Activated gamma-delta T cell treated with Interleukin-2 at 50 U/mL for 16 hours (primary cell): ENCODE measurements at regions not wholly inside any gene's neighbourhood (a gene's known extent, or its start where the extent isn't known, plus 50 kb on each side); places are given as distances from the start of the nearest gene placed in this dataset.
"Not testable (repeated sequence)": the region's sequence is repeated elsewhere in the genome, so short reads cannot be mapped to it uniquely, and the experiment has no call there.

Experiments
- DNase-seq: peaks from one replicate; pipeline ENCODE4 v3.0.0-alpha.2; 2020

- no peak for DNase-seq
Observed at GRCh38 chr11:38538866-38539680, 1941.0 kb upstream of the RAG2 start.

DNA sequence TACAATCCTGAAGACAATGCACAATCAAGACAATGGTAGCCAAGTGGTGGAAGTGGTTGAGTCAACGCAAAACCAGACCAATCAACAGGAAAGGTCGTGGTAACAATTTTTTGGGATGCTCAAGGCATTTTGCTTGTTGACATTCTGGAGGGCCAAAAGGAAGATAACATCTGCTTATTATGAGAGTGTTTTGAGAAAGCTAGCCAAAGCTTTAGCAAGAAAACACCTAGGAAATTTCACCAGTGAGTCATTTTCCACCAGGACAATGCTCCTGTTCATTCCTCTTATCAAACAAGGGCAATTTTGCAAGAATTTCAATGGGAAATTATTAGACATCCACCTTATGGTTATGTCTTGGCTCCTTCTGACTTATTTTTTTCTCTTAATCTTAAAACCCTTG is 1932.2 kb upstream of the RAG2 start:
- no peak for DNase-seq

GRCh38 chr11:38524945-38525344 is 1926.9 kb upstream of the RAG2 start:
- DNase-seq, result no peak

- no peak for DNase-seq
Observed at GRCh38 chr11:38517991-38518390, 1920.0 kb upstream of the RAG2 start.

- DNase-seq, result not testable (repeated sequence)
Observed at GRCh38 chr11:38512830-38513229, 1914.8 kb upstream of the RAG2 start.

DNA sequence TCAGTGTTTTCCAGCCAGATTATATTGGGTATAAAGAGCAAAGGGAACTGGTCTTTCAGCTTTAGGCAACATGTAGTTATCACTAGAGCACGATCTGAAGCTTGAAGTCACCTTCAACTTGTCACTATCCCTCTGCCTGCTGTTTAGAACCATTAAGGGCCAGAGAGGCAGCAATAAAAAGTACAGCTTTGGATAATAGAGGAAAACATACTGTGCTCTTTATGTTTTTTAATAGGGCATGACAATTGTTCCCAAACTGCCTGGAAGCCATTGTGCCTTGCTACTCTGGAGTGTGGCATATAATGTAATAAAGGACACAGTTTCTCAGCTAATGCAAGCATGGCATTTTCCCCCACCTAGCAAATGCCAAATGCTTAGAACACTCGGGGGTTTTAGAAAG is 1912.0 kb upstream of the RAG2 start:
- no peak for DNase-seq

DNA sequence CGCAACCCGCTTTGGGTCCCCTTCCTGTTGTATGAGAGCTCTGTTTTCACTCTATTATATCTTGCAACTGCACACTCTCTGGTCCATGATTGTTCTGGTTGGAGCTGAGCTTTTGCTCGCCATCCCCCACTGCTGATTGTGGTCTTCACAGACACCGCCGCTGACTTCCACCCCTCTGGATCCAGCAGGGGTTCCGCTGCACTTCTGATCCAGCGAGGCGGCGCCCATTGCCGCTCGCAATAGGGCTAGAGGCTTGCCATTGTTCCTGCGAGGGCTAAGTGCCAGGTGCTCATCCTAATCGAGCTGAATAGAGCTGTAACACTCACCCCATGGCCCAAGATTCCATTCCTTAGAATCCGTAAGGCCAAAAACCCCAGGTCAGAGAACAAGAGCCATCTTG is 1905.8 kb upstream of the RAG2 start:
- DNase-seq, result no peak

DNA sequence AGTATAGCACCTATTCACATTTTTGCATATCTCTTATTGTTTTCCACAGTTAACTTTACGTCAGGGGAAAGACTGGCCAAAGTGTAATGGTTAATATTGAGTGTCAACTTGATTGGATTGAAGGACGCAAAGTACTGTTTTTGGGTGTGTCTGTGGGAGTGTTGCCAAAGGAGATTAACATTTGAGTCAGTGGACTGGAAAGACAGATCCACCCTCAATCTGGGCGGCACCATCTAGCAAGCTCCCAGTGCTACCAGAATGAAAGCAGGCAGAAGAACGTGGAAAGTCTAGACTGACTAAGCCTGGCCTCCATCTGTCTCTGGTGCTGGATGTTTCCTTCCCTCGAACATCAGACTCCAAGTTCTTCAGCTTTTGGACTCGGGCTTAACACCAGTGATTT is 1900.7 kb upstream of the RAG2 start:
- DNase-seq, result no peak

GRCh38 chr11:38491986-38492385 is 1894.0 kb upstream of the RAG2 start:
- DNase-seq, result no peak

DNA sequence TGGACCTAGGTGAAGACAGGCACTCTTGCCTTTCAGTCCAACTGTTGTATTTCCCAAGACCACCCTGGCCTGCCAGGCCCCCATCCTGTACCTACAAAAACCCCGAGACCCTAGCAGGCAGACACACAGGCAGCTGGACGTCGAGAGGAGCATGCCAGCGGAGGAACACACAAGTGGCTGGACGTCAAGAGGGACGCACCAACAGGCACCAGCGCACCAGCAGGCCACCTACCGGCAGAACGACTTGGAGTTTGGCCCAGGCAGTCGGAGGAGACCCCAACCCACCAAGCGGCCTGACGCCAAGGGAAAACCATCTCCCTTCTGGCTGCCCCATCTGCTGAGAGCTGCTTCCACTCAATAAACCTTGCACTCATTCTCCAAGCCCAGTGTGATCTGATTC is 1883.4 kb upstream of the RAG2 start:
- no peak for DNase-seq

- DNase-seq, result no peak
Observed at GRCh38 chr11:38476808-38477575, 1879.0 kb upstream of the RAG2 start.

- no peak for DNase-seq
Observed at GRCh38 chr11:38461751-38462150, 1863.7 kb upstream of the RAG2 start.

- DNase-seq, result no peak
Observed at GRCh38 chr11:38460896-38461295, 1862.9 kb upstream of the RAG2 start.

DNA sequence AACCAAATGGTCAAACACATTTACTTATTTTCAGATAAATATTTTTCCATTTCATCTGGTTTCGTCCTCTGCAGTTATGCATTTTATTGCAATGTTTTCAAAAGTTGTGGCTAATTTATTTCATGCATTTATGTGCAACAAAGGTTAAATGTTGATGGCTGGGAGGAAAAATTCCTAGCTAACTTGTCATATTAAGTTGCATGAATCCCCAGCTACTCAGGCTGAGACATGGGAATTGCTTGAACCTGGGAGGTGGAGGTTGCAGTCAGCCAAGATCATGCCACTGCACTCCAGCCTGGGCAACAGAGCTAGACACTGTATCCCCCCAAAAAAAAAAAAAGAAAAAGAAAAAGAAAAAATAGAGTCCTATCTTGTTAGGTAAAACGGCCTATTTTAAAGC is 1862.4 kb upstream of the RAG2 start:
- no peak for DNase-seq

- no peak for DNase-seq
Observed at GRCh38 chr11:38456371-38456770, 1858.3 kb upstream of the RAG2 start.

DNA sequence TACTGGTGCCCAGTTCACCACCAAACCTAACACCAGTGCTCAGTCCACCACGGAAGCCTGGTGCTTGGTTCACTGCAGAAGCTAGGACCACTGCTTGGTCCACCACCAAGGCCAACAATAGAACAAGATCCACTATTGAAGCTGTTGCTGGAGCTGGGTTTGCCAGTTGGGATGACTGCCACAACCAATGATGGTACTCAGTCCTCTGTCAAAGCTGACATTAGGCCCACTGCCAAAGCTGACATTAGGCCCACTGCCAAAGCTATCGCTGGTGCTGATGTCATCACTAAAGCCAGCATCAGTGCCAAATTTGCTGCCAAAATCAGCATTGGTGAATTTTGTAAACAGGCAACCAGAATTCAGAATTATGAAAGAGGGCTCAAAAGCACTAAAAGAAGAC is 1850.2 kb upstream of the RAG2 start:
- no peak for DNase-seq

DNA sequence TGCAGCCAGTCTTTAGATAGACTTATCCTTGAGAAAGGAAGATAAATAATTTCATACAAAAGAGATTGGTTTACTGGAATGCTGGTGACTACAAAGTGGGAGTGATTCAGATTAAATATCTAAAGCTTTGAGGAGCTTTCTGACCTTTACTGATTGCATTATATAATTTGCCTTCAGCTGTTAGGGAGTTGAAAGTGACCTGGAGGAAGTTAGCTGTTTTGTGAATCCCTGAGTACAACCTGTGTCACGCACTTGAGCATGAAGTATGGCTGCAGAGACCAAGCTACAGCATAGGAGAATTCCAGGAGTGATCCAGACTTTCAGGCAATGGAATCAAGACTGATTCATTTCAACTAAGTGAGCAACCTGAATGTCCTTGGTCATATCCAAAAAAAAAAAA is 1848.3 kb upstream of the RAG2 start:
- no peak for DNase-seq

GRCh38 chr11:38438091-38438490 is 1840.1 kb upstream of the RAG2 start:
- no peak for DNase-seq

GRCh38 chr11:38425578-38425977 is 1827.5 kb upstream of the RAG2 start:
- DNase-seq, result no peak

GRCh38 chr11:38423042-38423441 is 1825.0 kb upstream of the RAG2 start:
- DNase-seq, result no peak

DNA sequence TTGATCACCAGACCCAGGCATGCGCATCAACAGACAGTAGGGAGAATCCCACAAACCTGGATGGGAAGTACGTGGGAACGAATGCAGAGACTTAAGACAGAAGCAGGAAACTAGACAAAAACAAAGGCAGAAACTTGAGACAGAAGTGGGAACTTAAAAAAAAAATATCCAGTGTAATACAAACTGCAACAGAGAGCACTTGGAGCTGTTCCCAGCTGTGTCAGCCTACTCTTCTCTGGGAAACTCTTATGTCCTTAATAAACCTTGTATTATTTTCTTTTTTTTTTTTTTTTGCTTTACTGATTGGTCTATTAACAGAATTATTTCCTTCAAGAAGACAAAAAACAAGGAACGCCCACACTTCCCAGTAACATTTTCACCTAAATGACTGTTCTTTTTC is 1818.1 kb upstream of the RAG2 start:
- no peak for DNase-seq

DNA sequence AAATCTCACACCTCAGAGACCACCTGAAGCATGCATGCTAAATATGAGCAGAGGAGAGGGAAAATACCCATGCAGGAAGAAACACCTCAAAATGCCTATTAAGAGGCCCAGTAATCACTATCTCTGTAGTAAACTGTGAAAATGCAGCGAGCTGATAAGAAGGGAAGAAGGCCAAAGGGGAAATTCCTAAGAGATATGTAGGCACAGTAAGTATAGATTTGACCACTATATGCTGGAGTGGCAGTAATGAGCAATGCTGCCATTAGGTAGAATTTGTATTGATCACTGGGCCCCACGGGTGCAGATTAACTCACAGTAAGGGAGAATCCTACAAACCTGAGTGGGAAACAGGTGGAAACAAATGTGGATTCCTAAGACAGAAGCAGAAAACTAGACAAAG is 1813.1 kb upstream of the RAG2 start:
- no peak for DNase-seq

DNA sequence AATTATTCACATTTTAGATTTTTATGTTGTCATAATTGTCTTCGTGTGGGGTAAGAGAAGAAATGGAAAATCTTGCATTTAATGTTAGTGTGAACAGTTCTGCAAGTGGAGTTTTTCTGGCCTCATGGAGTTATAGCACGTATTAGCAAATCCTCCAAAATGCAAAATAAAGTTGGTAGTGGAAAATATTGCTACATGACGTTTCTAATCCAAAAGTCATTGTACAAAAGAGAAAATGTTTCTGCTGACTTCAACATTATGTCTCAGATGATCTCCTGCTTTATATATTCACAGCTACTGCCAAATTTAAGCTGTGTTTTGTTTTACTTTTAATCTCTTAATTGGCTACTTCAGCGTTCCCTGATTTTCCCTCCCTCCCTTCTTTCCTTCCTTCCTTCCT is 1804.0 kb upstream of the RAG2 start:
- DNase-seq, result no peak

DNA sequence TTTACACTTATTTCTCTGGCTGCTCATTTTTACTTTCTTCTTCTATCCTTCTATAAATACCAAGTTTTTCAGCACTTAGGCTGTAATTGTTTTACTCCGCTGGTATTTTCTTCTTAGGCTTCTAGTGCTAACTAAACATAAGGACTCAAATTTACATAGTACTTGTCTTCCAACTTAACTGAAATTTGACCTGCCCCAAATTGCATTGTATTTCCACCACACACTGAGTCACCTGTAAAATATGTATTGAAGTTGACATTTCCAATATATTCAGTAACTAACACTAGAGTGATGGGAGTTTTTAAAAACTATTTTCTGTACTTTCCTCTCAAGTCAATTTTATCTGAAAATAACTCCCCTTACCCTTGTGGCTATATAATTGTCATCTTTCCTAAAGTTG is 1794.1 kb upstream of the RAG2 start:
- no peak for DNase-seq

DNA sequence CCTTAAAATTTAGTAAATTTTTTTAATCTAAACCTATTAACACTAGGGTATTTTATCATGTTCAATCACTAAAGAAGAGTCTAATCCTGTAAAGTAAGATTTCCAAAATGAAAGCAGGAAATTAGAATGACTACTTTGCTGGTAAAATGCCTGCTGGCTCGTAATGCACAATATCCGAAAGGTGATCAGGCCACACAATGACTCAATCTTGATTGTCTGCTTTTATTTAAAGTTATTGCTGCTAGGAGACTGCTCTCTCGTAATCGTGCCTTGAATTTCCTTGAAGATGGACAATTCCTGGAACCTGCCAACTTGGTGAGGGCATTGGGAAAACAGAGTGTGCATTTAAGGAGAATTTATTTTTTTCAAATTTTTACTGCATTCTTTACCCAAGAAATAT is 1786.5 kb upstream of the RAG2 start:
- DNase-seq, result no peak
